HEK293 (cell line): ENCODE measurements at regions not wholly inside any gene's neighbourhood (a gene's known extent, or its start where the extent isn't known, plus 50 kb on each side); places are given as distances from the start of the nearest gene placed in this dataset.

Experiments
- CTCF ChIA-PET: fragments of 350-600 bp; formaldehyde crosslinking; extraction: SDS; loops from one replicate; lab custom pipeline; 2021; ENCODE audit warnings: antibody characterized with exemption; lab: Yijun Ruan, JAX
- POLR2A ChIA-PET: fragments of 300-600 bp; formaldehyde crosslinking; extraction: SDS; loops from one replicate; lab custom pipeline; 2020; ENCODE audit warnings: antibody characterized with exemption, inconsistent platforms; lab: Yijun Ruan, JAX
- H3K27ac ChIP-seq: fragments of 200-500 bp; sonication (Bioruptor generic); 2 replicates; pipeline ENCODE4 v1.5.1; 2014; ENCODE audit warnings: low read depth, low read length, control low read depth, inconsistent platforms; ENCODE audit errors: extremely low read depth
- H3K36me3 ChIP-seq, 2 experiments: fragments of 200-500 bp in 1 of 2; sonication (Bioruptor generic) in 1 of 2; 1 replicate in 1 of 2; 2 replicates in 1 of 2; pipeline ENCODE4 v1.5.1; 2014 to 2017; ENCODE audit warnings: inconsistent platforms in 2 of 2, low read length in 2 of 2; ENCODE audit not compliant: control insufficient read depth in 2 of 2, insufficient read depth in 1 of 2
- H3K4me1 ChIP-seq: fragments of 200-500 bp; sonication (Bioruptor generic); 2 replicates; pipeline ENCODE4 v1.5.1; 2014; ENCODE audit warnings: mild to moderate bottlenecking, low read length, inconsistent platforms; ENCODE audit not compliant: control insufficient read depth, insufficient read depth
- H3K4me3 ChIP-seq: 2 replicates; pipeline ENCODE4 v1.5.1; 2011; ENCODE audit warnings: low read depth, mild to moderate bottlenecking, control low read depth, low read length, moderate library complexity
- H3K9me3 ChIP-seq: fragments of 200-500 bp; sonication (Bioruptor generic); 2 replicates; pipeline ENCODE4 v1.5.1; 2014; ENCODE audit warnings: low read depth, low read length, inconsistent platforms; ENCODE audit not compliant: control insufficient read depth, insufficient read depth
- BCL11B ChIP-seq: fragments of 450-650 bp; formaldehyde crosslinking; IDR thresholded peaks from 2 replicates; pipeline ENCODE4 v1.5.1; 2016; ENCODE audit warnings: low read depth, missing biosample characterization, missing genetic modification characterization
- EGR2 ChIP-seq: fragments of 450-650 bp; formaldehyde crosslinking; IDR thresholded peaks from 2 replicates; pipeline ENCODE4 v1.5.1; 2016; ENCODE audit warnings: low read depth, missing biosample characterization, missing genetic modification characterization
- OVOL3 ChIP-seq: fragments of 450-650 bp; formaldehyde crosslinking; IDR thresholded peaks from 2 replicates; pipeline ENCODE4 v1.5.1; 2016; ENCODE audit warnings: missing biosample characterization, missing genetic modification characterization
- TRIM28 ChIP-seq: IDR thresholded peaks from 2 replicates; pipeline ENCODE4 v1.6.1; 2011; ENCODE audit warnings: low read length, control low read depth, borderline replicate concordance
- ZBTB1 ChIP-seq: fragments of 450-650 bp; formaldehyde crosslinking; IDR thresholded peaks from 2 replicates; pipeline ENCODE4 v1.5.1; 2016; ENCODE audit warnings: missing biosample characterization, missing genetic modification characterization
- ZNF16 ChIP-seq: fragments of 450-650 bp; formaldehyde crosslinking; IDR thresholded peaks from 2 replicates; pipeline ENCODE4 v1.5.1; 2016; ENCODE audit warnings: low read depth, missing biosample characterization, missing genetic modification characterization
- ZNF174 ChIP-seq: fragments of 450-650 bp; formaldehyde crosslinking; IDR thresholded peaks from 2 replicates; pipeline ENCODE4 v1.5.0; 2017; ENCODE audit warnings: missing biosample characterization, mild to moderate bottlenecking, missing genetic modification characterization
- ZNF175 ChIP-seq: fragments of 450-650 bp; formaldehyde crosslinking; IDR thresholded peaks from 2 replicates; pipeline ENCODE4 v1.5.1; 2016; ENCODE audit warnings: missing biosample characterization, missing genetic modification characterization
- ZNF2 ChIP-seq: fragments of 450-650 bp; formaldehyde crosslinking; IDR thresholded peaks from 2 replicates; pipeline ENCODE4 v1.5.1; 2016; ENCODE audit warnings: missing biosample characterization, missing genetic modification characterization
- ZNF23 ChIP-seq: fragments of 450-650 bp; formaldehyde crosslinking; IDR thresholded peaks from 2 replicates; pipeline ENCODE4 v1.5.1; 2016; ENCODE audit warnings: missing biosample characterization, missing genetic modification characterization, borderline replicate concordance
- ZNF292 ChIP-seq: fragments of 450-650 bp; formaldehyde crosslinking; IDR thresholded peaks from 2 replicates; pipeline ENCODE4 v1.5.1; 2016; ENCODE audit warnings: low read depth, missing biosample characterization, missing genetic modification characterization, borderline replicate concordance
- ZNF335 ChIP-seq: fragments of 450-650 bp; formaldehyde crosslinking; conservative IDR thresholded peaks from 2 replicates; pipeline ENCODE4 v1.5.1; 2016; ENCODE audit warnings: missing biosample characterization, missing genetic modification characterization
- ZNF544 ChIP-seq: fragments of 450-650 bp; formaldehyde crosslinking; IDR thresholded peaks from 2 replicates; pipeline ENCODE4 v1.5.0; 2017; ENCODE audit warnings: missing biosample characterization, missing genetic modification characterization
- ZNF596 ChIP-seq: fragments of 450-650 bp; IDR thresholded peaks from 2 replicates; pipeline ENCODE4 v1.5.0; 2018; ENCODE audit warnings: missing biosample characterization, mild to moderate bottlenecking, missing genetic modification characterization, moderate library complexity
- ZNF785 ChIP-seq: fragments of 450-650 bp; formaldehyde crosslinking; IDR thresholded peaks from 2 replicates; pipeline ENCODE4 v1.5.1; 2016; ENCODE audit warnings: missing biosample characterization, missing genetic modification characterization
- ZSCAN16 ChIP-seq: fragments of 450-650 bp; formaldehyde crosslinking; IDR thresholded peaks from 2 replicates; pipeline ENCODE4 v1.5.1; 2016; ENCODE audit warnings: missing biosample characterization, missing genetic modification characterization
- TF ChIP-seq, protein P1 (sequence below): fragments of 450-650 bp; formaldehyde crosslinking; IDR thresholded peaks from 2 replicates; pipeline ENCODE4 v1.5.1; 2016; ENCODE audit warnings: missing biosample characterization, missing genetic modification characterization, borderline replicate concordance
- TF ChIP-seq, protein P2 (sequence below): sonication (generic); formaldehyde crosslinking; IDR thresholded peaks from 2 replicates; pipeline ENCODE4 v1.8.1; 2022; ENCODE audit warnings: mild to moderate bottlenecking, moderate library complexity, missing genetic modification reagents
- TF ChIP-seq, protein P3 (sequence below): fragments of 450-650 bp; formaldehyde crosslinking; IDR thresholded peaks from 2 replicates; pipeline ENCODE4 v1.5.1; 2017; ENCODE audit warnings: missing biosample characterization, mild to moderate bottlenecking, missing genetic modification characterization, moderate library complexity
- TF ChIP-seq, protein P4 (sequence below): fragments of 450-650 bp; formaldehyde crosslinking; IDR thresholded peaks from 2 replicates; pipeline ENCODE4 v1.5.1; 2016; ENCODE audit warnings: missing biosample characterization, missing genetic modification characterization, borderline replicate concordance
- TF ChIP-seq, protein P5 (sequence below): fragments of 450-650 bp; formaldehyde crosslinking; IDR thresholded peaks from 2 replicates; pipeline ENCODE4 v1.5.1; 2016; ENCODE audit warnings: missing biosample characterization, missing genetic modification characterization, borderline replicate concordance

DNA sequence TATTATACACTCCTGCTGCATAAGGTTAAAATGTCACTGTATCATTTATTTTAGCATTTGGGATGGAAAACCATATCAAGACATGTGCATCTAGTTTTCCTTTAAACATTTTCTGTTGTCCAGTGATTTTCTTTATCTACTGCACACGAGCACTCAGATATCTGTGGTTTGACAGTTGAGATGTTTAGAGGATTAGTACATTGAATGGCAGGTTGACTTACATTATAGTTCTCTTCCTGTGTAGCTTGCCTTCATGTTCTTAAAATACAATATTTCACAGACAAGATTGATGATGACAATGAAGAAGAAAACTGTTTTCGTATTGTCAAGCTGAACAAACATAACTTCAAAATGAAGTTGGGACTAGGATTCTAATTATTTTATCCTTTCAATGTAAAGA, 2378.4 kb upstream of the WWC1 start (continued):
- TF ChIP-seq ZSCAN16 (tag by site-specific recombination) (no peak), ZNF174 (tag by site-specific recombination) (no peak), ZNF16 (tag by site-specific recombination) (no peak), ZNF175 (tag by site-specific recombination) (no peak), ZNF23 (tag by site-specific recombination) (no peak), EGR2 (no peak)
- TF ChIP-seq, protein P1, sequence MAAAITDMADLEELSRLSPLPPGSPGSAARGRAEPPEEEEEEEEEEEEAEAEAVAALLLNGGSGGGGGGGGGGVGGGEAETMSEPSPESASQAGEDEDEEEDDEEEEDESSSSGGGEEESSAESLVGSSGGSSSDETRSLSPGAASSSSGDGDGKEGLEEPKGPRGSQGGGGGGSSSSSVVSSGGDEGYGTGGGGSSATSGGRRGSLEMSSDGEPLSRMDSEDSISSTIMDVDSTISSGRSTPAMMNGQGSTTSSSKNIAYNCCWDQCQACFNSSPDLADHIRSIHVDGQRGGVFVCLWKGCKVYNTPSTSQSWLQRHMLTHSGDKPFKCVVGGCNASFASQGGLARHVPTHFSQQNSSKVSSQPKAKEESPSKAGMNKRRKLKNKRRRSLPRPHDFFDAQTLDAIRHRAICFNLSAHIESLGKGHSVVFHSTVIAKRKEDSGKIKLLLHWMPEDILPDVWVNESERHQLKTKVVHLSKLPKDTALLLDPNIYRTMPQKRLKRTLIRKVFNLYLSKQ (tag by site-specific recombination): no peak

DNA sequence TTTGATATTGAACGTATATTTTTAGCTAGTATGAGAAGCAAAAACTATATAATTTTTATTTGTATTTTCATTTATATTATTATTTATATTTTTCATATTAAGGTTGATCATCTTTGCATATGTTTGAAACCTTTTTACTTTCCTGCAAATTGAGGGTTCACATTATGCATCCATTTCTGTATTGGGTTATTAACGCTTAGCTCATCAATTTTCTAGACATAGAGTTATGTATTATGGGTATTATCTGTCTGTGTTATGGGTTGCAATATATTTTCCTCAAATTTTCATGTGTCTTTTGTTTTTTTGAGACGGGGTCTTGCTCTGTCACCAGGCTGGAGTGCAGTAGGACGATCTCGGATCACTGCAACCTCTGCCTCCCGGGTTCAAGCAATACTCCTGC, 2377.0 kb upstream of the WWC1 start:
- no peaks in the 10 kb centered on the region for H3K4me1 ChIP-seq
- POLR2A ChIA-PET: no interaction called here
- H3K27ac ChIP-seq: no peak overlapping the region
- TF ChIP-seq, protein P2, sequence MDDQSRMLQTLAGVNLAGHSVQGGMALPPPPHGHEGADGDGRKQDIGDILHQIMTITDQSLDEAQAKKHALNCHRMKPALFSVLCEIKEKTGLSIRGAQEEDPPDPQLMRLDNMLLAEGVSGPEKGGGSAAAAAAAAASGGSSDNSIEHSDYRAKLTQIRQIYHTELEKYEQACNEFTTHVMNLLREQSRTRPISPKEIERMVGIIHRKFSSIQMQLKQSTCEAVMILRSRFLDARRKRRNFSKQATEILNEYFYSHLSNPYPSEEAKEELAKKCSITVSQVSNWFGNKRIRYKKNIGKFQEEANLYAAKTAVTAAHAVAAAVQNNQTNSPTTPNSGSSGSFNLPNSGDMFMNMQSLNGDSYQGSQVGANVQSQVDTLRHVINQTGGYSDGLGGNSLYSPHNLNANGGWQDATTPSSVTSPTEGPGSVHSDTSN (CRISPR knock-in tag): no peak
- TF ChIP-seq ZNF596 (tag by site-specific recombination): no peak
- no peak for TF ChIP-seq BCL11B (tag by site-specific recombination)
- no peak for TF ChIP-seq ZNF544 (tag by site-specific recombination)
- no peak for TF ChIP-seq ZNF335
- TF ChIP-seq ZNF16 (tag by site-specific recombination): no peak
- TF ChIP-seq ZBTB1 (tag by site-specific recombination): no peak
- TF ChIP-seq ZNF292 (tag by site-specific recombination): no peak
- no peak for TF ChIP-seq ZNF785 (tag by site-specific recombination)
- TF ChIP-seq, all 188 proteins: peak for 0
- Histone ChIP-seq H3K36me3 (no peaks in the 10 kb centered on the region), H3K4me3 (no peak overlapping the region), H3K9me3 (no peaks in the 10 kb centered on the region)
- CTCF ChIA-PET: no interaction called here

DNA sequence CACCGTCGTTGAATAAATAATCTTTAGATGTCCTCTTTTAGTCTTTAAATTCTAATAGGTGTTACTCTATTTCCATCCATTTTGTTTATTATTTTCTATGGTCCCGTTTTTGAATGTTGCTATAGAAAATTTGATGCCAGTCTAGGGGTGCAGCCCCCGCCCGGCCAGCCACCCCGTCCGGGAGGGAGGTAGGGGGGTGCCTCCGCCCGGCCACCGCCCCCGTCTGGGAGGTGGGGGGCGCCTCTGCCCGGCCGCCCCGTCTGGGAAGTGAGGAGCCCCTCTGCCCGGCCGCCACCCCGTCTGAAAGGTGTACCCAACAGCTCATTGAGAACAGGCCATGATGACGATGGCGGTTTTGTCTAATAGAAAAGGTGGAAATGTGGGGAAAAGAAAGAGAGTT, 2372.2 kb upstream of the WWC1 start:
- Histone ChIP-seq H3K4me1 (no peaks in the 10 kb centered on the region), H3K9me3 (no peaks in the 10 kb centered on the region), H3K4me3 (no peak overlapping the region), H3K36me3 (no peaks in the 10 kb centered on the region), H3K27ac (no peak overlapping the region)
- no peak for TF ChIP-seq ZNF2 (tag by site-specific recombination)
- TF ChIP-seq OVOL3 (tag by site-specific recombination): no peak
- TF ChIP-seq, protein P3, sequence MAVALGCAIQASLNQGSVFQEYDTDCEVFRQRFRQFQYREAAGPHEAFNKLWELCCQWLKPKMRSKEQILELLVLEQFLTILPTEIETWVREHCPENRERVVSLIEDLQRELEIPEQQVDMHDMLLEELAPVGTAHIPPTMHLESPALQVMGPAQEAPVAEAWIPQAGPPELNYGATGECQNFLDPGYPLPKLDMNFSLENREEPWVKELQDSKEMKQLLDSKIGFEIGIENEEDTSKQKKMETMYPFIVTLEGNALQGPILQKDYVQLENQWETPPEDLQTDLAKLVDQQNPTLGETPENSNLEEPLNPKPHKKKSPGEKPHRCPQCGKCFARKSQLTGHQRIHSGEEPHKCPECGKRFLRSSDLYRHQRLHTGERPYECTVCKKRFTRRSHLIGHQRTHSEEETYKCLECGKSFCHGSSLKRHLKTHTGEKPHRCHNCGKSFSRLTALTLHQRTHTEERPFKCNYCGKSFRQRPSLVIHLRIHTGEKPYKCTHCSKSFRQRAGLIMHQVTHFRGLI (tag by site-specific recombination): no peak
- TF ChIP-seq, protein P4, sequence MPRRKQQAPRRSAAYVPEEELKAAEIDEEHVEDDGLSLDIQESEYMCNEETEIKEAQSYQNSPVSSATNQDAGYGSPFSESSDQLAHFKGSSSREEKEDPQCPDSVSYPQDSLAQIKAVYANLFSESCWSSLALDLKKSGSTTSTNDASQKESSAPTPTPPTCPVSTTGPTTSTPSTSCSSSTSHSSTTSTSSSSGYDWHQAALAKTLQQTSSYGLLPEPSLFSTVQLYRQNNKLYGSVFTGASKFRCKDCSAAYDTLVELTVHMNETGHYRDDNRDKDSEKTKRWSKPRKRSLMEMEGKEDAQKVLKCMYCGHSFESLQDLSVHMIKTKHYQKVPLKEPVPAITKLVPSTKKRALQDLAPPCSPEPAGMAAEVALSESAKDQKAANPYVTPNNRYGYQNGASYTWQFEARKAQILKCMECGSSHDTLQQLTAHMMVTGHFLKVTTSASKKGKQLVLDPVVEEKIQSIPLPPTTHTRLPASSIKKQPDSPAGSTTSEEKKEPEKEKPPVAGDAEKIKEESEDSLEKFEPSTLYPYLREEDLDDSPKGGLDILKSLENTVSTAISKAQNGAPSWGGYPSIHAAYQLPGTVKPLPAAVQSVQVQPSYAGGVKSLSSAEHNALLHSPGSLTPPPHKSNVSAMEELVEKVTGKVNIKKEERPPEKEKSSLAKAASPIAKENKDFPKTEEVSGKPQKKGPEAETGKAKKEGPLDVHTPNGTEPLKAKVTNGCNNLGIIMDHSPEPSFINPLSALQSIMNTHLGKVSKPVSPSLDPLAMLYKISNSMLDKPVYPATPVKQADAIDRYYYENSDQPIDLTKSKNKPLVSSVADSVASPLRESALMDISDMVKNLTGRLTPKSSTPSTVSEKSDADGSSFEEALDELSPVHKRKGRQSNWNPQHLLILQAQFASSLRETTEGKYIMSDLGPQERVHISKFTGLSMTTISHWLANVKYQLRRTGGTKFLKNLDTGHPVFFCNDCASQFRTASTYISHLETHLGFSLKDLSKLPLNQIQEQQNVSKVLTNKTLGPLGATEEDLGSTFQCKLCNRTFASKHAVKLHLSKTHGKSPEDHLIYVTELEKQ: no peak
- TF ChIP-seq TRIM28: no peak
- TF ChIP-seq, protein P5, sequence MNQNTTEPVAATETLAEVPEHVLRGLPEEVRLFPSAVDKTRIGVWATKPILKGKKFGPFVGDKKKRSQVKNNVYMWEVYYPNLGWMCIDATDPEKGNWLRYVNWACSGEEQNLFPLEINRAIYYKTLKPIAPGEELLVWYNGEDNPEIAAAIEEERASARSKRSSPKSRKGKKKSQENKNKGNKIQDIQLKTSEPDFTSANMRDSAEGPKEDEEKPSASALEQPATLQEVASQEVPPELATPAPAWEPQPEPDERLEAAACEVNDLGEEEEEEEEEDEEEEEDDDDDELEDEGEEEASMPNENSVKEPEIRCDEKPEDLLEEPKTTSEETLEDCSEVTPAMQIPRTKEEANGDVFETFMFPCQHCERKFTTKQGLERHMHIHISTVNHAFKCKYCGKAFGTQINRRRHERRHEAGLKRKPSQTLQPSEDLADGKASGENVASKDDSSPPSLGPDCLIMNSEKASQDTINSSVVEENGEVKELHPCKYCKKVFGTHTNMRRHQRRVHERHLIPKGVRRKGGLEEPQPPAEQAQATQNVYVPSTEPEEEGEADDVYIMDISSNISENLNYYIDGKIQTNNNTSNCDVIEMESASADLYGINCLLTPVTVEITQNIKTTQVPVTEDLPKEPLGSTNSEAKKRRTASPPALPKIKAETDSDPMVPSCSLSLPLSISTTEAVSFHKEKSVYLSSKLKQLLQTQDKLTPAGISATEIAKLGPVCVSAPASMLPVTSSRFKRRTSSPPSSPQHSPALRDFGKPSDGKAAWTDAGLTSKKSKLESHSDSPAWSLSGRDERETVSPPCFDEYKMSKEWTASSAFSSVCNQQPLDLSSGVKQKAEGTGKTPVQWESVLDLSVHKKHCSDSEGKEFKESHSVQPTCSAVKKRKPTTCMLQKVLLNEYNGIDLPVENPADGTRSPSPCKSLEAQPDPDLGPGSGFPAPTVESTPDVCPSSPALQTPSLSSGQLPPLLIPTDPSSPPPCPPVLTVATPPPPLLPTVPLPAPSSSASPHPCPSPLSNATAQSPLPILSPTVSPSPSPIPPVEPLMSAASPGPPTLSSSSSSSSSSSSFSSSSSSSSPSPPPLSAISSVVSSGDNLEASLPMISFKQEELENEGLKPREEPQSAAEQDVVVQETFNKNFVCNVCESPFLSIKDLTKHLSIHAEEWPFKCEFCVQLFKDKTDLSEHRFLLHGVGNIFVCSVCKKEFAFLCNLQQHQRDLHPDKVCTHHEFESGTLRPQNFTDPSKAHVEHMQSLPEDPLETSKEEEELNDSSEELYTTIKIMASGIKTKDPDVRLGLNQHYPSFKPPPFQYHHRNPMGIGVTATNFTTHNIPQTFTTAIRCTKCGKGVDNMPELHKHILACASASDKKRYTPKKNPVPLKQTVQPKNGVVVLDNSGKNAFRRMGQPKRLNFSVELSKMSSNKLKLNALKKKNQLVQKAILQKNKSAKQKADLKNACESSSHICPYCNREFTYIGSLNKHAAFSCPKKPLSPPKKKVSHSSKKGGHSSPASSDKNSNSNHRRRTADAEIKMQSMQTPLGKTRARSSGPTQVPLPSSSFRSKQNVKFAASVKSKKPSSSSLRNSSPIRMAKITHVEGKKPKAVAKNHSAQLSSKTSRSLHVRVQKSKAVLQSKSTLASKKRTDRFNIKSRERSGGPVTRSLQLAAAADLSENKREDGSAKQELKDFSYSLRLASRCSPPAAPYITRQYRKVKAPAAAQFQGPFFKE (tag by site-specific recombination): no peak
- POLR2A ChIA-PET: no interaction called here
- CTCF ChIA-PET: interaction anchor here (0.6 kb wide), 1 partner anchor 1397 kb away, joined by 3 read pairs; no protein-coding TSS in a partner anchor
